GM23338 (cell line): ENCODE measurements at regions not wholly inside any gene's neighbourhood (a gene's known extent, or its start where the extent isn't known, plus 50 kb on each side); places are given as distances from the start of the nearest gene placed in this dataset.

Experiments used
- ATAC-seq: fragments of 200-7000 bp; cut with Tn5 transposase; 3 replicates; pipeline ENCODE4 v1.9.1; 2020
- DNase-seq: peaks from one replicate; pipeline ENCODE4 v3.0.0-alpha.2; 2015; ENCODE audit warnings: low spot score
- H2AFZ ChIP-seq: fragments of 200-600 bp; sonication (generic); 2 replicates; pipeline ENCODE4 v1.8.0; 2016; ENCODE audit warnings: antibody characterized with exemption, mild to moderate bottlenecking, moderate library complexity
- H3F3A ChIP-seq: fragments of 200-600 bp; sonication (generic); replicated peaks from 2 replicates; pipeline ENCODE4 v1.8.0; 2017; ENCODE audit warnings: antibody characterized with exemption, mixed run types, low read depth
- H3K27ac ChIP-seq: fragments of 200-600 bp; sonication (generic); 2 replicates; pipeline ENCODE4 v1.6.1; 2016; ENCODE audit warnings: low read depth
- H3K27me3 ChIP-seq: fragments of 200-600 bp; sonication (generic); 2 replicates; pipeline ENCODE4 v1.8.0; 2016; ENCODE audit warnings: mild to moderate bottlenecking, mixed run types, moderate library complexity; ENCODE audit not compliant: insufficient read depth
- H3K36me3 ChIP-seq: fragments of 200-600 bp; sonication (generic); 2 replicates; pipeline ENCODE4 v1.8.0; 2016; ENCODE audit warnings: mild to moderate bottlenecking; ENCODE audit not compliant: insufficient read depth
- H3K4me1 ChIP-seq: fragments of 200-600 bp; sonication (generic); 2 replicates; pipeline ENCODE4 v1.8.0; 2016; ENCODE audit warnings: mild to moderate bottlenecking, moderate library complexity; ENCODE audit not compliant: insufficient read depth
- H3K4me2 ChIP-seq: fragments of 200-600 bp; sonication (generic); 2 replicates; pipeline ENCODE4 v1.7.1; 2017; ENCODE audit warnings: mixed run types
- H3K4me3 ChIP-seq: fragments of 200-600 bp; sonication (generic); 2 replicates; pipeline ENCODE4 v1.6.1; 2016; ENCODE audit warnings: mixed run types
- H3K79me2 ChIP-seq: fragments of 200-600 bp; sonication (generic); replicated peaks from 2 replicates; pipeline ENCODE4 v1.8.0; 2017; ENCODE audit warnings: mild to moderate bottlenecking; ENCODE audit not compliant: insufficient read depth
- H3K9me2 ChIP-seq: fragments of 200-600 bp; sonication (generic); 2 replicates; pipeline ENCODE4 v1.8.0; 2017; ENCODE audit not compliant: insufficient read depth
- H4K20me1 ChIP-seq: fragments of 200-600 bp; sonication (generic); replicated peaks from 2 replicates; pipeline ENCODE4 v1.8.0; 2017; ENCODE audit warnings: mild to moderate bottlenecking; ENCODE audit not compliant: insufficient read depth
- H3K27ac Mint-ChIP-seq: 2 replicates; pipeline ENCODE4 v1.8.0; 2020; ENCODE audit warnings: inconsistent platforms, mild to moderate bottlenecking, moderate library complexity, mixed read lengths
- H3K27me3 Mint-ChIP-seq: 3 replicates; pipeline ENCODE4 v1.8.0; 2022; ENCODE audit warnings: low read depth, mild to moderate bottlenecking, moderate library complexity, mixed read lengths, inconsistent platforms; ENCODE audit not compliant: insufficient read depth, poor library complexity
- H3K36me3 Mint-ChIP-seq: 3 replicates; pipeline ENCODE4 v1.8.0; 2021; ENCODE audit warnings: low read depth, mild to moderate bottlenecking, inconsistent platforms, moderate library complexity, mixed read lengths
- H3K4me1 Mint-ChIP-seq: 3 replicates; pipeline ENCODE4 v1.8.0; 2020; ENCODE audit warnings: mild to moderate bottlenecking, inconsistent platforms, mixed read lengths
- H3K4me3 Mint-ChIP-seq: 3 replicates; pipeline ENCODE4 v1.8.0; 2021; ENCODE audit warnings: moderate library complexity, mild to moderate bottlenecking, inconsistent platforms, mixed read lengths
- H3K9me3 Mint-ChIP-seq: 3 replicates; pipeline ENCODE4 v1.8.0; 2020; ENCODE audit warnings: moderate library complexity, mild to moderate bottlenecking, inconsistent platforms, mixed read lengths
- CTCF ChIP-seq, 2 experiments: fragments of 200-600 bp in 1 of 2; sonication (generic) in 1 of 2; conservative IDR thresholded peaks; 2 replicates each; pipeline versions ENCODE4 v1.5.1 to v1.6.1; 2016 to 2017; ENCODE audit warnings: antibody characterized with exemption in 2 of 2, low read depth in 2 of 2, mild to moderate bottlenecking in 2 of 2, moderate library complexity in 1 of 2
- ETS1 ChIP-seq: IDR thresholded peaks from 2 replicates; pipeline ENCODE4 v1.6.1; 2016; ENCODE audit warnings: antibody characterized with exemption
- EZH2 ChIP-seq: fragments of 200-600 bp; sonication (generic); IDR thresholded peaks from one replicate; pipeline ENCODE4 v1.8.0; 2017; ENCODE audit warnings: antibody characterized with exemption, mild to moderate bottlenecking, low read depth; ENCODE audit not compliant: unreplicated experiment
- EZH2phosphoT487 ChIP-seq: fragments of 200-600 bp; sonication (generic); IDR thresholded peaks from one replicate; pipeline ENCODE4 v1.8.1; 2018; ENCODE audit warnings: antibody characterized with exemption; ENCODE audit not compliant: unreplicated experiment
- JUNB ChIP-seq: IDR thresholded peaks from one replicate; pipeline ENCODE4 v1.6.1; 2016; ENCODE audit warnings: antibody characterized with exemption; ENCODE audit not compliant: unreplicated experiment
- NANOG ChIP-seq: IDR thresholded peaks from 2 replicates; pipeline ENCODE4 v1.6.1; 2016; ENCODE audit warnings: antibody characterized with exemption, borderline replicate concordance
- POLR2AphosphoS5 ChIP-seq: IDR thresholded peaks from 2 replicates; pipeline ENCODE4 v1.6.1; 2016; ENCODE audit warnings: antibody characterized with exemption, low read depth
- REST ChIP-seq: IDR thresholded peaks from one replicate; pipeline ENCODE4 v1.6.1; 2018; ENCODE audit warnings: antibody characterized with exemption; ENCODE audit not compliant: unreplicated experiment
- ZNF462 ChIP-seq: fragments of 250-450 bp; sonication (Bioruptor Pico); IDR thresholded peaks from 2 replicates; pipeline ENCODE4 v1.5.0; 2020; ENCODE audit warnings: mild to moderate bottlenecking, moderate library complexity

GRCh38 chr9:107223381-107223780 is 59.7 kb upstream of the RAD23B start (continued):
- TF ChIP-seq ZNF462 (CRISPR knock-in tag) (no peak), EZH2 (no peak)

- ATAC-seq (no peak), DNase-seq (no peak)
- no peaks in the 10 kb centered on the region for H3K9me3 Mint-ChIP-seq
- H3K27me3 ChIP-seq = no peaks in the 10 kb centered on the region
- no peak overlapping the region for H3K27ac ChIP-seq
- H3K4me3 Mint-ChIP-seq = no peak overlapping the region
- H3K4me1 ChIP-seq = peaks cover 19% of the 10 kb centered on the region
- H3K9me2 ChIP-seq = peaks cover 14% of the 10 kb centered on the region
- no peak overlapping the region for H3K27ac Mint-ChIP-seq
- no peaks in the 10 kb centered on the region for H3K79me2 ChIP-seq
- H3K27me3 Mint-ChIP-seq = no peaks in the 10 kb centered on the region
- no peaks in the 10 kb centered on the region for H3F3A ChIP-seq
- no peaks in the 10 kb centered on the region for H4K20me1 ChIP-seq
- no peaks in the 10 kb centered on the region for H3K36me3 ChIP-seq
- no peak overlapping the region for H3K4me2 ChIP-seq
- H3K36me3 Mint-ChIP-seq = no peaks in the 10 kb centered on the region
- H2AFZ ChIP-seq = no peak overlapping the region
- peaks cover 28% of the 10 kb centered on the region for H3K4me1 Mint-ChIP-seq
- H3K4me3 ChIP-seq = no peak overlapping the region
- TF ChIP-seq EZH2phosphoT487 (no peak), POLR2AphosphoS5 (no peak), CTCF (conservative IDR thresholded peaks at IDR 0.05; ENCODE audit: low read depth in 2 of 2) (no peak), ETS1 (no peak), REST (no peak), NANOG (no peak), JUNB (no peak)
These were observed 58.8 kb upstream of the RAD23B start for GRCh38 chr9:107224252-107224651.
